ENCODE measurements at regions not wholly inside any gene's neighbourhood (a gene's known extent, or its start where the extent isn't known, plus 50 kb on each side); places are given as distances from the start of the nearest gene placed in this dataset.

DNA sequence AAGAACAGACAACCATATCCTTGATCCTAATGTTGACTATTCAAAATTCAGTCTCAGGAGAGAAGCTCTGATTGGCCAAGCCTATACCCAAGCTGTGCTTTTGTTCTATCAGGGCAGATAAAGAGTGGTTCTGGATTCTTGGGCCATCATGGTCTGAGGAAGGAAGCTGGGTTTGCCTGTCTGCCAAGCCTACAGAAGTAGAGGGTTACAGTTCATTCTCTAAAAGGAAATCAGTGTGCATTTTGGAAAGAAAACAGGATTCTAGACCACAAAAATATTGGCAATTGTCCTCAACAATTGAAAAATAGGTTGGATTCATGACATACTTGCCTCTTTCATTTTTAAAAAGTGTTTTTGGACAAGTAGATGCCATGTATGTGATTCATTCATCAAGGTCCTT, 145.4 kb upstream of the BMP2 start:
- H3K36me3 ChIP-seq = no peaks in the 10 kb centered on the region
- intact Hi-C loops (cut with DNase I) = no loop called here
- DNase-seq (no peak), ATAC-seq (no peak)
- no peaks in the 10 kb centered on the region for H3K9me3 ChIP-seq
- H3K27me3 ChIP-seq = no peaks in the 10 kb centered on the region
- no peak overlapping the region for H3K27ac ChIP-seq
- TF ChIP-seq, protein P1, sequence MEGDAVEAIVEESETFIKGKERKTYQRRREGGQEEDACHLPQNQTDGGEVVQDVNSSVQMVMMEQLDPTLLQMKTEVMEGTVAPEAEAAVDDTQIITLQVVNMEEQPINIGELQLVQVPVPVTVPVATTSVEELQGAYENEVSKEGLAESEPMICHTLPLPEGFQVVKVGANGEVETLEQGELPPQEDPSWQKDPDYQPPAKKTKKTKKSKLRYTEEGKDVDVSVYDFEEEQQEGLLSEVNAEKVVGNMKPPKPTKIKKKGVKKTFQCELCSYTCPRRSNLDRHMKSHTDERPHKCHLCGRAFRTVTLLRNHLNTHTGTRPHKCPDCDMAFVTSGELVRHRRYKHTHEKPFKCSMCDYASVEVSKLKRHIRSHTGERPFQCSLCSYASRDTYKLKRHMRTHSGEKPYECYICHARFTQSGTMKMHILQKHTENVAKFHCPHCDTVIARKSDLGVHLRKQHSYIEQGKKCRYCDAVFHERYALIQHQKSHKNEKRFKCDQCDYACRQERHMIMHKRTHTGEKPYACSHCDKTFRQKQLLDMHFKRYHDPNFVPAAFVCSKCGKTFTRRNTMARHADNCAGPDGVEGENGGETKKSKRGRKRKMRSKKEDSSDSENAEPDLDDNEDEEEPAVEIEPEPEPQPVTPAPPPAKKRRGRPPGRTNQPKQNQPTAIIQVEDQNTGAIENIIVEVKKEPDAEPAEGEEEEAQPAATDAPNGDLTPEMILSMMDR (IDR thresholded peaks at IDR 0.05) = no peak
- H3K4me1 ChIP-seq = no peaks in the 10 kb centered on the region
- no peak overlapping the region for H3K4me3 ChIP-seq

- no peaks in the 10 kb centered on the region for H3K27me3 ChIP-seq
- TF ChIP-seq, protein P1 (IDR thresholded peaks at IDR 0.05) = no peak
- no peak overlapping the region for H3K27ac ChIP-seq
- no peaks in the 10 kb centered on the region for H3K36me3 ChIP-seq
- ATAC-seq = no peak
- H3K4me3 ChIP-seq = no peak overlapping the region
- no peaks in the 10 kb centered on the region for H3K9me3 ChIP-seq
- no peak for DNase-seq
- H3K4me1 ChIP-seq = no peaks in the 10 kb centered on the region
- intact Hi-C loops (cut with DNase I) = no loop called here
Measured at GRCh38 chr20:6618051-6618450, 149.4 kb upstream of the BMP2 start.

DNA sequence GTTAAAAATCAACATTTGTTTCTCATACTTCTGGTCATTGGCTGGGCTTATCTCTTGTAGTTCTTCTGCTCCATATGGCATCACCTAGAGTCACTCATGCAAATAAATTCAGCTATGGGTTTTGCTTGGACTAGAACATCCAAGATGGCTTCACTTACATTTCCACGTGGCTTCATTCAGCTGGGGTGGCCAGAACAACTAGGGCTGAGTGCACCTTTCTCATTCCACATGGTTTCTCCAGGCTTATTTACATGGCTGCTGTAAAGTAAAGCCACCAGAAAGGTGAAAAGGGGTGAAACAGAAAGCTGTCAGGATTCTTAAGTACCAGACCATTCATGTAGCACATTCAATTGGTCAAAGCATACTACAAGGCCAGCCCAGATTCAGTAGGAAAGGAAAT, 151.1 kb upstream of the BMP2 start:
- no peaks in the 10 kb centered on the region for H3K27me3 ChIP-seq
- no peak for DNase-seq
- TF ChIP-seq, protein P1 (IDR thresholded peaks at IDR 0.05) = no peak
- H3K36me3 ChIP-seq = no peaks in the 10 kb centered on the region
- intact Hi-C loops (cut with DNase I) = no loop called here
- H3K4me1 ChIP-seq = no peaks in the 10 kb centered on the region
- no peak overlapping the region for H3K4me3 ChIP-seq
- no peak for ATAC-seq
- no peaks in the 10 kb centered on the region for H3K9me3 ChIP-seq
- no peak overlapping the region for H3K27ac ChIP-seq

DNA sequence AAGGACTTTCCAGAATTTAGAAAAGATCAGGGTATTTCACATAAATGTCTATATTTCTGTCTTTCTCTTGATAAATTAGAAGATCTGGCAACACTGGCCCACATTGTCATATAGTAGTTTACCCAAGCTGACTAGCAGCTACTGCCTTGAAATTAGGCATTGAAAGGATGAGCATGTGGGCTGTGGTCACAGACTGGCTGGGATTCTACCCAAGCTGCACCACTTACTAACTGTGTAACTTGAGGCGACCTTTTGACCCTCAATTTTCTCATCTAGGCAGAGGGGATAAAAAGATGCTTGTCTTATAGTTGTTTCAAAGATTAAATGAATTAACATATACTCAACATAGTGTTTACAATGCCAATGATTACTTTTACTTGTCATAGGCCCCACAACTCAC, 152.7 kb upstream of the BMP2 start:
- Histone ChIP-seq H3K9me3 (no peaks in the 10 kb centered on the region), H3K36me3 (no peaks in the 10 kb centered on the region), H3K27me3 (no peaks in the 10 kb centered on the region), H3K27ac (no peak overlapping the region), H3K4me1 (no peaks in the 10 kb centered on the region), H3K4me3 (no peak overlapping the region)
- ATAC-seq (no peak), DNase-seq (no peak)
- intact Hi-C loops (cut with DNase I) = no loop called here
- TF ChIP-seq, protein P1 (IDR thresholded peaks at IDR 0.05) = no peak

DNA sequence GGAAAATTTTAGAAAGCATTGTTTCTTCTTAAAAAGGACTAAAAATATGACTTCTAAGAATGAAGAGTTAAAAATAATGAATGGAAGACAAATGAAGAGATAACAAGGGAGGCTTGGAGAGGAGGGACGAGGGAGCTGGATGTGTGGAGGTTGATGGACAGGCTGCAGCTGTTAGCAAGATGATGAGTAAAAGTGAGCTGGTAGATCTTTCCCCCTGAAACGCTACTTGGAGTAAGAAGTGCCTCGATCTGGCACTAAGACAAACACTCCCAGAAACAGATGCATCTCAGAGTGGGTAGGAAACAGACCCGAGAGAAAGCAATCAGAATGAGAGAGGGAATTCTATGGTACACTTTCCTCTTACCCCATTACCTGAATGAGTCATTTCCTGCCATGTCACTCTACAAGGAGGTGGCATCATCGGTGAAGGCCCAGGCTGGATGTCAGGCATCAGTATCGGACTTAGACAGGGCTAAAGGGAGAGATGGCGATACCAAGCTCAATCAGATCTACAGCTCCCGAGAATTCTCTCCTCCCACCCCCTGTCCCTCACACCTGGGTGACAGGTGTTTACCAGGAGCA, 154.1 kb upstream of the BMP2 start:
- H3K9me3 ChIP-seq = no peaks in the 10 kb centered on the region
- H3K27me3 ChIP-seq = no peaks in the 10 kb centered on the region
- H3K4me1 ChIP-seq = no peaks in the 10 kb centered on the region
- H3K36me3 ChIP-seq = no peaks in the 10 kb centered on the region
- DNase-seq = no peak
- intact Hi-C loops (cut with DNase I) = no loop called here
- no peak for ATAC-seq
- H3K27ac ChIP-seq = no peak overlapping the region
- TF ChIP-seq, protein P1 (IDR thresholded peaks at IDR 0.05) = no peak
- no peak overlapping the region for H3K4me3 ChIP-seq

DNA sequence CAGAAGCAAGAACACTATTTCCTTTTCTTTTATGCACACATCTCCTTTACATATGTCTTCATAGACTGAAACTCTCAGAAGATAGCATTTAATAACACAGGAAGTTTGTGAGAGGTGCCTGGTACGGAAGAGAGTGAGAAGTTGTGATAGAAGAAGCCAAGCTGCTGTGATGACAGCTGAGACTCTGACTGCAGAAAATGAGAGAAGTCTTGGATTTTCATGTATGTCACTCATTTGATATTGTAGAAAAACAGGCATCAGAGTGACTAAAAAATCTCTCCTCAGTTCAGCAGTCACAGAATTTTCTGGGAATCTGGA, 154.9 kb upstream of the BMP2 start:
- no peak for ATAC-seq
- TF ChIP-seq, protein P1 (IDR thresholded peaks at IDR 0.05) = no peak
- DNase-seq = no peak
- intact Hi-C loops (cut with DNase I) = no loop called here
- Histone ChIP-seq H3K36me3 (no peaks in the 10 kb centered on the region), H3K9me3 (no peaks in the 10 kb centered on the region), H3K4me3 (no peak overlapping the region), H3K27me3 (no peaks in the 10 kb centered on the region), H3K27ac (no peak overlapping the region), H3K4me1 (no peaks in the 10 kb centered on the region)

Measured in upper lobe of right lung (tissue), 1 donor.